ENCODE measurements at regions not wholly inside any gene's neighbourhood (a gene's known extent, or its start where the extent isn't known, plus 50 kb on each side); places are given as distances from the start of the nearest gene placed in this dataset.

DNA sequence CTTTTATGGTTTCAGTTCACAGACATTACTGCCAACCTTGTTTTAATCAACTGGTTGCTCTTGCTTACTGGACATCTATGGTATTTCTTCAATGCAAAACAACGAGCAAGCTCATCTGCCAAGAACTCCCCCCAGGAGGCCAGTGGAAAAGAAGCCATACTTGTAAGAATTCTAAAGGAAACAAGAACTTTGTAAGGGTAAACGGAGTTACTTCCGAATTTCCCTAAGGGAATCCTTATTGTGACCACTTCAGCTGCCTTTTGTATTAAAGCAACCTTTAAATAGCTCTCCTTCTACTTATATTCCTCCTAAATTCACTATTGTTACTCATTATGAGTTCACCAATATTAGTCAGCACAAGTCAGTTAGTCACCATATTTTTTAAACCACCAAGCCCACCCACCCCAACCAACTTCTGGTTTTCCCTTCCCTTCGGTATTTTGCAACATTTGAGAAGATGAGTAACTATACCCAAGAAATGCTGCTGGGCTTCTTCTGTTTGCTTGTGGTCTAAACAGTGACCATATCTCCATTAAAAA lies 602.8 kb upstream of the DIPK2B start:
- TF ChIP-seq TAF1 (IDR thresholded peaks at IDR 0.05; ENCODE audit: low read depth, low read length) = no peak
- no peak for TF ChIP-seq POLR2AphosphoS5 (IDR thresholded peaks at IDR 0.05; ENCODE audit: low read depth, low read length)
- no peak for TF ChIP-seq POLR2A (IDR thresholded peaks at IDR 0.05; ENCODE audit: low read depth, low read length)
- no peak for TF ChIP-seq POU2F2 (IDR thresholded peaks at IDR 0.05; ENCODE audit: low read depth, low read length)
- TF ChIP-seq SPI1 (IDR thresholded peaks at IDR 0.05; ENCODE audit: low read depth, low read length) = no peak
- TF ChIP-seq PAX5 (IDR thresholded peaks at IDR 0.05; ENCODE audit: insufficient read depth, low read length, severe bottlenecking) = no peak
